ENCODE measurements at regions not wholly inside any gene's neighbourhood (a gene's known extent, or its start where the extent isn't known, plus 50 kb on each side); places are given as distances from the start of the nearest gene placed in this dataset.
"Not testable (repeated sequence)": the region's sequence is repeated elsewhere in the genome, so short reads cannot be mapped to it uniquely, and the experiment has no call there.

DNA sequence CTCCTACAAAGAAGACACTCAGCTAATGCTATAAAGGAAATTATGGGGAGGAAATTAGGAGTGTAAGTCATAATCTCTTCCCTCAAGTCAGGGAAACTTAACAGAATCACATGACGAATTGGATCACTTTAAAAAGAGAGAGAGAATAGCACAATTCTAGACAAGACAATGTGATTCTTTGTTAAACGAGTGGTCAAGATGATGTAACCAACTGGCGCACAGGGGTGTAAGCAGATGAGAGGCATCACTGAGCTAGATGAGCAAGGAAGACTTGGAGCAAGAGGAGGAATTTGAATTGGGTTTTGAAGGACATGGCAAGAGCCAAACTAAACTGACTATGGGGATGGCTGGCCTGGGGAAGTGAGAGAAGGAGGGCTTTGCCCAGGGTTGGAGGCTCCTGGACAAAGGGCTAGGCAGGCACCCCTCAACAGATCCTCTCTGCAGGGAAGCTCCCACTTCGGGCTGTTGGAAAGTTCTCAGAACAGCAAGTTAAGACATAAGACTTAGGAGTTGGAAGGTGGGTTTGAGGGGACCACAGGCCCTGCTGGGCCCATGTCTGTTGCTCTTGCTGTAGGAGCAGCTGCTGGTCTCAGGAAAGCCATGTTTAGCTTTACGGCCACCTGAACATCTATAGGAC, 123.9 kb upstream of the GRIK3 start:
- ChIA-PET POLR2A (no interaction called here), CTCF (no interaction called here)

DNA sequence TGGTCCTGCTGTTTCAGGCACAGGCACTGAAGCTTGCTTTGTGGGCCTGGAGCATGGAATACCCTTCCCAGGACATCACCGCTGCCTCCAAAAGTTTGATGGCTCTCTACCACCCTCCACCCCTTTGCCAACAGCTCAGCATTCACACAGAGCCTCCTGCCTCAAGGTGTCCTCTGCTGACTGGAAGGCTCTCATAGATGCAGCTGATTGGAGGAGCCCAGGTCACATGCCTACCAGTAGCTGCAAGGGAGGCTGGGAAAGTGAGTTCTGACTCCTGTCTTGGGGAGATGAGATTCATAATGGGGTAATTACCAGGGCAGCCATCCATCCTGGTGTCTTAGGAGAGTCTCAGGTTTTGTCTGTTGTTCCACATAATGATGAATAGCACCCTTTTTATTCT, 124.8 kb upstream of the GRIK3 start:
- POLR2A ChIA-PET = no interaction called here
- CTCF ChIA-PET = no interaction called here

GRCh38 chr1:37161171-37161570, 126.9 kb upstream of the GRIK3 start:
- CTCF ChIA-PET = no interaction called here
- POLR2A ChIA-PET = no interaction called here

DNA sequence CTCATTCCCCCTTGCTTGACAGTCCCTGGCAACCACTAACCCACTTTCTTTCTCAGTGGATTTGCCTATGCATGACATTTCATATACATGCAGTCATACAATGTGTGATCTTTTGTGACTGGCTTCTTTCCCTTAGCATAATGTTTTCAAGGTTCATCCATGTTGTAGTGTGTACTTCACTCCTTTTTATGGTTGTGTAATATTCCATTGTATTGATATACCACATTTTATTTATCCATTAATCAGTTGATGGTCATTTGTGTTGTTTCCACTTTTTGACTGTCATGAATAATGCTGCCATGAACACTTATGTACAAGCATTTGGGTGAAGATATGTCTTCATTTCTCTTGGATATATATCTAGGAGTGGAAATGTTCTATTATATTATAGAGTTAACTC, 127.7 kb upstream of the GRIK3 start:
- ChIA-PET POLR2A (no interaction called here), CTCF (no interaction called here)

GRCh38 chr1:37166005-37166404, 131.7 kb upstream of the GRIK3 start:
- CTCF ChIA-PET = no interaction called here
- POLR2A ChIA-PET = no interaction called here

GRCh38 chr1:37167479-37167878, 133.2 kb upstream of the GRIK3 start:
- CTCF ChIA-PET = no interaction called here
- POLR2A ChIA-PET = no interaction called here

DNA sequence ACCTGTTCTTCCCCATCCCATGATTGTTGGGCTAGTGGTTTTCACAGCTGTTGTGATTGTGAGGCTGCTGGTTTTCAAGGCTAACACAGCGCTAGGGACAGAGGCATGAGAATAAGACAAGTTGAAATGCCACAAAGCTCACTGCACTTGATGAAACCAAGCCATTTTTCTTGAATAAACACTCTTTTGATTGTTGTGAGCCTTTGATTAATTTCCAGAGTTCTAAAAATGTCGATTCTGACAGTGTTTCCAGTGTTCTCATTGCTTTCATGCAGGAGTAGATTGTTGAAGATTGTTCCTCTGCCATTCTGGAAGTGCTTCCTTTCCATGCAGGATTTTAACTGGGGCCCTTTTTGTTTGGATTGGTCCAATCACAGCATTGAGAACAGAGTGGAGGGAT, 134.9 kb upstream of the GRIK3 start:
- ChIA-PET CTCF (no interaction called here), POLR2A (no interaction called here)

- ChIA-PET POLR2A (no interaction called here), CTCF (interaction anchor here (0.9 kb wide), 1 partner anchor 11 kb away, joined by 3 read pairs; no protein-coding TSS in a partner anchor)
These were observed 135.5 kb upstream of the GRIK3 start for GRCh38 chr1:37169743-37170275.

DNA sequence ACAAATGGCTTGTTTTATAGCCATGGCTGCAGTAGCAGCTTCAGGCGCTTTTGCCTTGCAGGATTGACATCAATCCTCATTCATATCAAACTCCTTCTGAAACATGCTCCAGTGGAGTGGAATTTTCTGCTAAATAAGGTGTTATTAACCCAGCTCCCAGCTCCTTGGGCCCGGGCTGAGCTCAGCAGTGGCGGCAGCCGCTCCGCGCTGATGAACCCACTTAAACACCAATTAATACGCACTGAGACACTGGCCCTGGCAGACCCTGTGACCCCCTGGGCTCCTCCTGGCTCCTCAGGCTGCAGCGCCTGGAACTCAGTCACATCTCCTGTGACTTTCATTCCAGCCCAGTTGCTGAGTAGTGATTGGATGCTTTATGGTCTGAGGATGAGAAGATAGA, 137.4 kb upstream of the GRIK3 start:
- POLR2A ChIA-PET = no interaction called here

GRCh38 chr1:37174341-37174740, 140.0 kb upstream of the GRIK3 start:
- POLR2A ChIA-PET = no interaction called here
- CTCF ChIA-PET = no interaction called here

More for the DNA sequence above, 137.4 kb upstream of the GRIK3 start:
- CTCF ChIA-PET = no interaction called here

DNA sequence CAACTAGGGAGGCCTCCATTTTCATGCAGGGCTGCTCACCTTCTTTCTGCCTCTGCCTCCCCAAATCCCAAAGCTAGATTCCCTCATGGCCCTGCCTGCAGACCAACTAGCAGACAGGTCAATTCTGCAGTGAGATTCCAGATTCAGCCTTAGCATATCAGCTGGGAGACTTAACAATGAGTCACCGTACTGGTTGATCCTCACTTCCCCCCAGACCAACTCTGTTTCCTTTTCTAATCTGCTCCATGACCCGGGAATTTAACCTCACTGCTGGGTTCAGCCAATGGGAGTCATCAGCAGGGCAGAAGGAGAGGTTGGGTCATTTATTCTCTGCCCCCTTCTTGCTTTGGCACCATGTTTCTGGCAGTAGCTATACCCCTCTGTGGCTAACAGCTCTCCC, 140.6 kb upstream of the GRIK3 start:
- ChIA-PET POLR2A (no interaction called here), CTCF (no interaction called here)

DNA sequence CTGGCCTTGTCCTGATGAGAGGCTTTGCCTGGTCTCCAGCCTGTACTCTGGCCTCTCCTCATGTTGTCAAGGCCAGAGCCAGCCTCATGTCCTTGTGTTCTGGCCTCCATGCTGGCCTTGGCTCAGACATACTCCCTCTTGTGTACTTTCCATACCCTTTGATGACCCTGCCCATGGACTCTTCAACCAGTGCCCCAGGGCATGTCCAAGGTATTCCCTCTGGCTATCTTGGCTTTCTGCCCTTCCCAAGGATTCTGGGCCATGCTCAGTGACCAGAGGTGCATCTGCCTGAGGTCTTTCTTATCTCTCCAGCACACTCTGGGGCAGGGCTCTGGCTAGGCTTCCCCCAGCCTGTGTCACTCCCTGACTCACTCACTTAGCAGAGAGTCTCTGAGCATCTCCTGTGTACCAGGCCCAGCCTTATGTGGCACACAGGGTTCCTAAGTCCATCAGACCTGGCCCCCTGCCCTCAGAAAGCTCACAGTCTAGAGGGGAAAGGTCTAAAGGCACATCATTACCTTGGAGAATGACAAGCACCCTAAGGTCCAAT, 141.4 kb upstream of the GRIK3 start:
- POLR2A ChIA-PET = no interaction called here
- CTCF ChIA-PET = no interaction called here

DNA sequence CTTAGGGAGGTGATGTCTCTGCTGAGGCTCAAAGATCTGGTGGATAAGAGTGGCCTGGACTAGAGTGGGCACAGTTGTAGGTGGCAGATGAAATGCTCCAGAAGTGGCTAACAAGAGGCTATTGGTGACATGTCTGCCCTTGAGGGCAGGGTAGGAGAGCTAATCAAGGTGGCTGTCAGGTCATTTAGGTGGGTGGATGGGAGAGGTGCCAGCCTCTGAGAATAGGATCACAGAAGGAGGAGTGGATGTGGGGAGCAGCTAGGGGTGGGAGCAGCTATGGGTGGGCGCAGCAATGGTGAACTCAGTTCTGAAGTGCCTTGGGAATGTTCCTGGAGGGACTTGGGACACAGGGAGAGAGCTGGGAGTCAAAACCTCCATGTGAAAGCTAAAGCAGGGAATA, 142.0 kb upstream of the GRIK3 start:
- POLR2A ChIA-PET = no interaction called here
- CTCF ChIA-PET = interaction anchor here (0.6 kb wide), 1 partner anchor 471 kb away, joined by 3 read pairs; no protein-coding TSS in a partner anchor

DNA sequence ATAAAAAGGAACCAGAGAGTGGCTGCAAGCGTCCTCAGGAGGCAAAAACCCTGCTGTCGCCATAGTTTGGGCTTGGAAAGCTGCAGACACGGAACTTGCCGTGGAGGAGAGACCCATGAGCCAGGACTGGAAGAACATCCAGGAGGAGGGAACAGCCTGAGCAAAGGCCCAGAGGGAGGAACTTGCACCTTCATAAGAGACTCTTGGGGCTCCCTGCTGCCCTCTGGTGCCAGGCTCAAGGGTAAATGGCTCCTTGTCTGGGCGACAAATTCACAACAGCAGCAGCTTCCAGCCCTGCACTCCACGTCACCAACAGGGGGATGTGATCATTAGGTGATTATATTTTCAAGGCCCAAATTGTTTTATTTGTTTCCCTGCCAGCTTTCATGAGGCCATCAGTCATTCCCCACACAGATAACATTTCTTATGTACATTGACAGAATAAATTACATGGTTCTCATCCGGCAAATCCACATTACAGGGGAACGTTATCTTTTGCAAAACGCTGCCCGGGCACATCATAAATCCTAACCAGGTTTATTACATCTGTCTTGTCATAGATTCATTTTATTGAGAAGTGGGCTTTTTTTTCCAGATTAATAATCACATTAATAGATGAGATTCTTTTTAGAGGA, 143.0 kb upstream of the GRIK3 start:
- CTCF ChIA-PET = no interaction called here
- POLR2A ChIA-PET = no interaction called here

- ChIA-PET CTCF (no interaction called here), POLR2A (no interaction called here)
These were observed 147.1 kb upstream of the GRIK3 start for GRCh38 chr1:37181425-37181824.

GRCh38 chr1:37184789-37185188, 150.5 kb upstream of the GRIK3 start:
- CTCF ChIA-PET = no interaction called here
- POLR2A ChIA-PET = no interaction called here

DNA sequence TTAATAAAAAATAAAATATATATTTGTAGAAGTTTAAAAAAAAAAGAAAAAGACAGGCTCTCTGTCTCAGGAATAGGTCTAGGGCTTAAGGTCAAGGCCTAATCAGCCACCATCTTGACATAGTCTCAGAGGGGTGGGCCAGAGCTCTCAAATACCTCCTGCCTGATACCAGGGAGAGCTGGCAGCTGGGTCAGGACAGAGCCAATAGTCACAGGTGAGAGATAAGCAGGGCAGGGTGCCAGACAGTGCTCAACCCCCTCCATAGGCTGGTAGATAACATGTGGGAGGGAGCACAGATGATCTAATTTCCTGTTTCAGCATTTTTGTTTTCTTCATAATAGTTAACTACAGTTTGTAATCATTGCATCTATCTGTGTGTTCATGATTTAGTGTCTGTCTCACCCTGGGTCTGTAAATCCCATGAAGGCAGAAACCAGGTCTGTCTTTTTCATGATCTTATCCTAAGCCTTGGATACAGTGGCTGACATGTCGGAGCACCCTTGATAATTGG, 152.0 kb upstream of the GRIK3 start:
- POLR2A ChIA-PET = no interaction called here
- CTCF ChIA-PET = no interaction called here

DNA sequence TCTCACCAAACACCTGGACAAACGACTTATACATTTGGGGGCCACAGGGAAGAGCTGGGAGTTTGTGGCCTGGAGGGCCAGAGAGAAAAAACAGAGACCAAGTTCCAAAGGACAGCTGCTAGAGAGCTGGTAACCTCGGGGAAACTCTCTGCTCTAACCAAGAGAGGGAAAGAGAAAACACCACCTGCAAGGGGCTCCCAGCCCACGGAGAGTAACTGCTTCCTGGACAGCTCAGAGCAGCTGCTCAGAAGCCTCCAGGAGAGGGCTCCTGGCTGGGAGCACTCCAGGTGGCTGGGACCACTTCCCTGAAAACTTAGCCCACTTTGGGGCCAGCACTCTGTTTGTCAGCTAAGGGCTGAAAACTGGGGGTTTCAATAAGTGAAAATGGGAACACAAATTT, 154.8 kb upstream of the GRIK3 start:
- CTCF ChIA-PET = no interaction called here
- POLR2A ChIA-PET = no interaction called here

- ChIA-PET POLR2A (no interaction called here), CTCF (no interaction called here)
These were observed 163.1 kb upstream of the GRIK3 start for GRCh38 chr1:37197411-37197810.

DNA sequence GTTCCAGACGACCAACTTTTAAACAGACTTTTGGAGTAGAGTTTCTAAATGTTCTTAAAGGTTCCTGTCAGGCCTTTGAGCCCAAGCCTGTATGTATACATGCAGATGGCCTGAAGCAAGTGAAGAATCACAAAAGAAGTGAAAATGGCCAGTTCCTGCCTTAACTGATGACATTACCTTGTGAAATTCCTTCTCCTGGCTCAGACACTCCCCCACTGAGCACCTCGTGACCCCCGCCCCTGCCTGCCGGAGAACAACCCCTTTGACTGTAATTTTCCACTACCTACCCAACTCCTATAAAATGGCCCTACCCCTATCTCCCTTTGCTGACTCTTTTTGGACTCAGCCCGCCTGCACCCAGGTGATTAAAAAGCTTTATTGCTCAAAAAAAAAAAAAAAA, 180.0 kb upstream of the GRIK3 start:
- CTCF ChIA-PET, POLR2A ChIA-PET: not testable (repeated sequence)

- ChIA-PET POLR2A (no interaction called here), CTCF (no interaction called here)
These were observed 199.3 kb upstream of the GRIK3 start for GRCh38 chr1:37233606-37234005.

- POLR2A ChIA-PET = no interaction called here
- CTCF ChIA-PET = no interaction called here
These were observed 200.7 kb upstream of the GRIK3 start for GRCh38 chr1:37234941-37235418.
